22Rv1 (cell line): ENCODE measurements at regions not wholly inside any gene's neighbourhood (a gene's known extent, or its start where the extent isn't known, plus 50 kb on each side); places are given as distances from the start of the nearest gene placed in this dataset.

Source experiments
- H3K27ac ChIP-seq: fragments of 450-650 bp; 2 replicates; pipeline ENCODE4 v1.5.1; 2017
- ZFX ChIP-seq: fragments of 450-650 bp; IDR thresholded peaks from 2 replicates; pipeline ENCODE4 v1.6.1; 2017; ENCODE audit warnings: antibody characterized with exemption, borderline replicate concordance
- TF ChIP-seq, protein P1 (sequence below): fragments of 450-650 bp; IDR thresholded peaks from 2 replicates; pipeline ENCODE4 v1.5.1; 2017; ENCODE audit warnings: mild to moderate bottlenecking

DNA sequence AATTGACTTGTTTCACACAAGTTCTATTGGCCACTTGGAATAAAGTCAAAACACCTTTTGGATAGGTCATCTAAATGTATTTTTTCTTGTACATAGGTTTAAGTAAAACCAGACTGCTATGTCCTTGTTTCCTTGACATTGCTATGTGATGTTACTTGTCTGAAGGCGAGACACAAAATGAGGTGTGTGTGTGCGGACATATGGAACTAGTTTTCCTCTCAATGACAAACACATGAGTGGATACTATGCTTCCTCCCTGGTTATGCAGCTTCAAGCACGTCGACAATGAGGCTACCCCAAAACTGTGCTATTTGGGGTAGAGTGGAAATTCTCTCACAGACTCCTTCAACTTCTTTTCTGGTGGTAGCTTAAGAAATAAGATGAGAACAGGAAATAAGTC, 276.8 kb downstream of the GAS1 start:
- TF ChIP-seq, protein P1, sequence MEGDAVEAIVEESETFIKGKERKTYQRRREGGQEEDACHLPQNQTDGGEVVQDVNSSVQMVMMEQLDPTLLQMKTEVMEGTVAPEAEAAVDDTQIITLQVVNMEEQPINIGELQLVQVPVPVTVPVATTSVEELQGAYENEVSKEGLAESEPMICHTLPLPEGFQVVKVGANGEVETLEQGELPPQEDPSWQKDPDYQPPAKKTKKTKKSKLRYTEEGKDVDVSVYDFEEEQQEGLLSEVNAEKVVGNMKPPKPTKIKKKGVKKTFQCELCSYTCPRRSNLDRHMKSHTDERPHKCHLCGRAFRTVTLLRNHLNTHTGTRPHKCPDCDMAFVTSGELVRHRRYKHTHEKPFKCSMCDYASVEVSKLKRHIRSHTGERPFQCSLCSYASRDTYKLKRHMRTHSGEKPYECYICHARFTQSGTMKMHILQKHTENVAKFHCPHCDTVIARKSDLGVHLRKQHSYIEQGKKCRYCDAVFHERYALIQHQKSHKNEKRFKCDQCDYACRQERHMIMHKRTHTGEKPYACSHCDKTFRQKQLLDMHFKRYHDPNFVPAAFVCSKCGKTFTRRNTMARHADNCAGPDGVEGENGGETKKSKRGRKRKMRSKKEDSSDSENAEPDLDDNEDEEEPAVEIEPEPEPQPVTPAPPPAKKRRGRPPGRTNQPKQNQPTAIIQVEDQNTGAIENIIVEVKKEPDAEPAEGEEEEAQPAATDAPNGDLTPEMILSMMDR: no peak
- no peak for TF ChIP-seq ZFX
- H3K27ac ChIP-seq: no peak overlapping the region

DNA sequence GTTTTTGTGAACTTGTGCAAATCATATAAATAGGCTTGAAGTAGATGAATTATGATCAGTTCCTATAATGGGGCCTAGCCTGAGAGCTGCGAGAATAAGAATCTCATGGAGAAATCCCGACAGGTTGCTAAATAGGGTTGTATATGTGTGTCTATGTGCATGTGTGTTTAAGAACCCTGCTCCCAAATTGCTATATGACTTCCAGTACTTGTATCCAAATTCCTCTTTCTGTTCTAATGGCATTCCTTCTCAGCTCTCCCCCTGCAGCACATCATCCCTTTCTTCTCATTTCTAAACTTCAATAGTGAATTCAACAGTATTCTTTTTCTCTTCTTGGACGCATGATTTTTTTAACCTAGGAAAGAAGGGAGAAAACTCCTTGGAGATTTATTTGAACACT, 277.2 kb downstream of the GAS1 start:
- no peak overlapping the region for H3K27ac ChIP-seq
- no peak for TF ChIP-seq ZFX
- TF ChIP-seq, protein P1: no peak

DNA sequence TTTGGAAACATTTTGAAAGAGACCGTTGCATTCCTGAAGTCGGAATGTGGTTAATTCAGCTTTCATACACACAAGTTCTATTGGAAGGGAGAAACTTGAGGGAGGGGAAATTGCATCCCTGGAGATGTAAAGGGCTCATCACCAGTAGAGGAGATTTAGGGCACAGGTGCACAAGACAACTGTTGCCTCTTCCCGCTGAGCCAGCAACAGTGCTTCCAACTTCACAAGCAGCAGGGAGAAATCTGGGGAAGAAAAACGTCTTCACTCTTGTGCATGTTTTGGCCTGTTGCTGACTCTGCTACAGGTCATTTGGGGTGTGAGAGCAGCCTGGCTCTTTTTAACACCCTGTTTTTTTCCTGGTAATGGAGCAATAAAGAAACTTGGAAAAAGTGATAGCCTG, 277.9 kb downstream of the GAS1 start:
- TF ChIP-seq ZFX: no peak
- TF ChIP-seq, protein P1: no peak
- H3K27ac ChIP-seq: no peak overlapping the region

DNA sequence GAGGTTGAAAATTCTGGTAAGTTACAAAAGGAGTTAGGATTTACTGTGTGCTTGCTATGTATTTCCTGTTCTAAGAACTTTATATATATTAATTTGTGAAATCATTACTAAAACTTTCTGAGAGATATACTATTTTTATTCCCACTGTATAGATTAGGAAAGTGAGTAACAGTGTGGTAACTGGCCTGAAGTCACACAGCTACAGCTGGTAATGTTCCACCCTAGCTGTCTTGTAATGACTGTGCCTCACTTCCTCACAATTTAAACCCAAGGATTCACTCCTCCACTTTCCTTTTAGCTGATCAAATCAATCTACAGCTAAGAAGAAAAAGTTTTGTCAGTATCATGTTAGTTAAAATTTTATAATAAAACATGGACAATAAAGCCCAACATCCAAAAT, 278.8 kb downstream of the GAS1 start:
- TF ChIP-seq, protein P1: no peak
- H3K27ac ChIP-seq: no peak overlapping the region

DNA sequence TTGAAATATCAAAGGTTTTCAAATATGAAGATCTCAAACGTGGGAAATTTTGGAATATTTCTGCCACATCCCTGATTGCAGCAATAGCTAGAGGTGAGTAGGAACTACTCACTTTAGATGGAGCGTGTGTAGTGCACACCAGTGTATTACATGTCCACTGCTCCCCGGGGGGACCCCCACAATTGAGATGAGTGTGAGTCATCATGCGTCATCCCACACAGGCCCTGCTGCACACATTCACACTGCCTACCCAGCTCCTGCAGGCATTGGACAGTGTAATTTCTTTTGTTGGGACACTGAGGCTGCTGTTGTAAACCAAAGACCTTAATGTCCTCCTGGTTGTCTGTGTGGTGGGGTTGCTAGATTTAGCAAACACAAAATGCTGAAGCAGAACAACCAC, 280.0 kb downstream of the GAS1 start:
- no peak overlapping the region for H3K27ac ChIP-seq
- TF ChIP-seq, protein P1: no peak
- TF ChIP-seq ZFX: no peak

DNA sequence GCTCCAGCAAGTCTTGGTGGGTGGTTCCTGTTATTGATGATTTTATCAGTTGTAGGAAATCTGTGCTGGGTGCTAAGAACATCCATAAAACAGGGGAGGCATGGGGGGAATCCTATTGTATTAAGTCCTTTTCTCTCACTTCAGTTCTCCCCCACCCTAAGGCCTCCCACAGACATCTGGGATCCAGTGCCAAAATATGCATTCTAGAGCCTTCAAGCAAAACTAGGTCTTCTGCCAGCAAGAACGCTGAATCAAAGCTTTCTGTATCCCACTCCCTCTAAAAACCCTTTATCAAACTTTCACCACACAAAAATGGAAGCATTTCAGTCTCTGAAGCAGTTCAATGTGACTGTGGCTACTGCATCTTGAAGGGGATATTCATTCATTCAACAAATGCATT, 281.9 kb downstream of the GAS1 start:
- H3K27ac ChIP-seq: no peak overlapping the region
- no peak for TF ChIP-seq ZFX
- TF ChIP-seq, protein P1: no peak

DNA sequence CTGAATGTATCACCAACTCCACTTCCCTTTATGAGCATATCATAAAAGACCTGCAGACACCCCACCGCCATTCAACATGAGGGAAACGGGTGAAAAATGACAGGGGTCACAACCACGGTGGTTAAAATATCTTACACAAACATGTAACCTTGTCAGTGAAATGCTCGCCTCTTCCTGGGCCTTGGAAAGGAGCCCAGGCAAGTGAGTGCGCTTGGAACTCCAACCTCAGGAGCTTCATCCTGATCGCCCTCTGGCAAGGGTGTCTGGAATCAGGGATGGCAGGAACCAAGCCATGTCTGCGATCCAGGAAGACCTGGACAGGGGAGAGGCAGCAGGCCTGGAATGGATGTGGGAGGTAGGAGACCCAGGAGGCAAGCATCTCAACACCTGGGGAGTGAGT, 282.7 kb downstream of the GAS1 start:
- no peak overlapping the region for H3K27ac ChIP-seq
- no peak for TF ChIP-seq ZFX
- TF ChIP-seq, protein P1: no peak
